ENCODE measurements at regions not wholly inside any gene's neighbourhood (a gene's known extent, or its start where the extent isn't known, plus 50 kb on each side); places are given as distances from the start of the nearest gene placed in this dataset.

GRCh38 chr10:124229201-124229988 lies 136.0 kb upstream of the CHST15 start:
- DNase-seq (ENCODE audit: low spot score): no peak
- ChIA-PET POLR2A (no interaction called here), CTCF (no interaction called here)
- no peak for ATAC-seq
- TF ChIP-seq ZNF423 (CRISPR knock-in tag; IDR thresholded peaks at IDR 0.05) (no peak), FOXP1 (CRISPR knock-in tag; IDR thresholded peaks at IDR 0.05; ENCODE audit: borderline replicate concordance) (no peak), ERG (CRISPR knock-in tag; IDR thresholded peaks at IDR 0.05) (no peak), AFF4 (CRISPR knock-in tag; IDR thresholded peaks at IDR 0.05; ENCODE audit: borderline replicate concordance) (no peak), NFATC4 (CRISPR knock-in tag; IDR thresholded peaks at IDR 0.05) (no peak)
- TF ChIP-seq, protein P1, sequence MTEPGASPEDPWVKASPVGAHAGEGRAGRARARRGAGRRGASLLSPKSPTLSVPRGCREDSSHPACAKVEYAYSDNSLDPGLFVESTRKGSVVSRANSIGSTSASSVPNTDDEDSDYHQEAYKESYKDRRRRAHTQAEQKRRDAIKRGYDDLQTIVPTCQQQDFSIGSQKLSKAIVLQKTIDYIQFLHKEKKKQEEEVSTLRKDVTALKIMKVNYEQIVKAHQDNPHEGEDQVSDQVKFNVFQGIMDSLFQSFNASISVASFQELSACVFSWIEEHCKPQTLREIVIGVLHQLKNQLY (CRISPR knock-in tag; IDR thresholded peaks at IDR 0.05): no peak
- H3K9me3 Mint-ChIP-seq: peaks cover 54% of the 10 kb centered on the region
- no peak overlapping the region for H3K27ac Mint-ChIP-seq
- no peaks in the 10 kb centered on the region for H3K4me1 Mint-ChIP-seq
- H3K27me3 Mint-ChIP-seq (ENCODE audit: low read depth): no peaks in the 10 kb centered on the region
- H3K36me3 Mint-ChIP-seq: peaks cover 29% of the 10 kb centered on the region
- H3K4me3 Mint-ChIP-seq: no peak overlapping the region

DNA sequence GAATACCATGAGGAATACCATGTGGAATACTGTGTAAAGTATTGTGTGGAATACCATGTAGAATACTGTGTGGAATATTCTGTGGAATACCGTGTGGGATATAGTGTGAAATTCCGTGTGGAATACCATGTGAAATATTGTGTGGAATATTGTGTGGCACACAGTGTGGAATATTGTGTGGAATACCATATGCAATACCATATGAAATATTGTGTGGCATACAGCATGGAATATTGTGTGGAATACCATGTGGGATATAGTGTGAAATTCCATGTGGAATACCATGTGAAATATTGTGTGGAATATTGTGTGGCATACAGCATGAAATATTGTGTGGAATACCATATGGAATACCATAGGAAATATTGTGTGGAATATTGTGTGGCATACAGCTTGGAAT lies 135.1 kb upstream of the CHST15 start:
- CTCF ChIA-PET: no interaction called here
- Mint-ChIP-seq H3K27me3 (ENCODE audit: low read depth) (no peaks in the 10 kb centered on the region), H3K27ac (no peak overlapping the region), H3K36me3 (peaks cover 29% of the 10 kb centered on the region), H3K4me3 (no peak overlapping the region), H3K4me1 (no peaks in the 10 kb centered on the region), H3K9me3 (peaks cover 54% of the 10 kb centered on the region)
- ATAC-seq (no peak), DNase-seq (ENCODE audit: low spot score) (no peak)
- POLR2A ChIA-PET: no interaction called here
- no peak for TF ChIP-seq FOXP1 (CRISPR knock-in tag; IDR thresholded peaks at IDR 0.05; ENCODE audit: borderline replicate concordance)
- no peak for TF ChIP-seq NFYB (CRISPR knock-in tag; conservative IDR thresholded peaks at IDR 0.05; ENCODE audit: low read depth)
- TF ChIP-seq NR1H2 (CRISPR knock-in tag; IDR thresholded peaks at IDR 0.05): no peak
- TF ChIP-seq JUN (CRISPR knock-in tag; IDR thresholded peaks at IDR 0.05): no peak
- no peak for TF ChIP-seq ZNF317 (CRISPR knock-in tag; IDR thresholded peaks at IDR 0.05; ENCODE audit: borderline replicate concordance, low read depth)
- TF ChIP-seq PRDM15 (CRISPR knock-in tag; IDR thresholded peaks at IDR 0.05): no peak
- TF ChIP-seq, protein P2, sequence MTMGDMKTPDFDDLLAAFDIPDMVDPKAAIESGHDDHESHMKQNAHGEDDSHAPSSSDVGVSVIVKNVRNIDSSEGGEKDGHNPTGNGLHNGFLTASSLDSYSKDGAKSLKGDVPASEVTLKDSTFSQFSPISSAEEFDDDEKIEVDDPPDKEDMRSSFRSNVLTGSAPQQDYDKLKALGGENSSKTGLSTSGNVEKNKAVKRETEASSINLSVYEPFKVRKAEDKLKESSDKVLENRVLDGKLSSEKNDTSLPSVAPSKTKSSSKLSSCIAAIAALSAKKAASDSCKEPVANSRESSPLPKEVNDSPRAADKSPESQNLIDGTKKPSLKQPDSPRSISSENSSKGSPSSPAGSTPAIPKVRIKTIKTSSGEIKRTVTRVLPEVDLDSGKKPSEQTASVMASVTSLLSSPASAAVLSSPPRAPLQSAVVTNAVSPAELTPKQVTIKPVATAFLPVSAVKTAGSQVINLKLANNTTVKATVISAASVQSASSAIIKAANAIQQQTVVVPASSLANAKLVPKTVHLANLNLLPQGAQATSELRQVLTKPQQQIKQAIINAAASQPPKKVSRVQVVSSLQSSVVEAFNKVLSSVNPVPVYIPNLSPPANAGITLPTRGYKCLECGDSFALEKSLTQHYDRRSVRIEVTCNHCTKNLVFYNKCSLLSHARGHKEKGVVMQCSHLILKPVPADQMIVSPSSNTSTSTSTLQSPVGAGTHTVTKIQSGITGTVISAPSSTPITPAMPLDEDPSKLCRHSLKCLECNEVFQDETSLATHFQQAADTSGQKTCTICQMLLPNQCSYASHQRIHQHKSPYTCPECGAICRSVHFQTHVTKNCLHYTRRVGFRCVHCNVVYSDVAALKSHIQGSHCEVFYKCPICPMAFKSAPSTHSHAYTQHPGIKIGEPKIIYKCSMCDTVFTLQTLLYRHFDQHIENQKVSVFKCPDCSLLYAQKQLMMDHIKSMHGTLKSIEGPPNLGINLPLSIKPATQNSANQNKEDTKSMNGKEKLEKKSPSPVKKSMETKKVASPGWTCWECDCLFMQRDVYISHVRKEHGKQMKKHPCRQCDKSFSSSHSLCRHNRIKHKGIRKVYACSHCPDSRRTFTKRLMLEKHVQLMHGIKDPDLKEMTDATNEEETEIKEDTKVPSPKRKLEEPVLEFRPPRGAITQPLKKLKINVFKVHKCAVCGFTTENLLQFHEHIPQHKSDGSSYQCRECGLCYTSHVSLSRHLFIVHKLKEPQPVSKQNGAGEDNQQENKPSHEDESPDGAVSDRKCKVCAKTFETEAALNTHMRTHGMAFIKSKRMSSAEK (CRISPR knock-in tag; IDR thresholded peaks at IDR 0.05; ENCODE audit: borderline replicate concordance): no peak
- no peak for TF ChIP-seq AFF4 (CRISPR knock-in tag; IDR thresholded peaks at IDR 0.05; ENCODE audit: borderline replicate concordance)
- no peak for TF ChIP-seq ETV6 (CRISPR knock-in tag; IDR thresholded peaks at IDR 0.05)
- no peak for TF ChIP-seq HMGA2 (CRISPR knock-in tag; IDR thresholded peaks at IDR 0.05)

All from WTC11 (cell line).